Nephron (organoid): ENCODE measurements at regions not wholly inside any gene's neighbourhood (a gene's known extent, or its start where the extent isn't known, plus 50 kb on each side); places are given as distances from the start of the nearest gene placed in this dataset.
"Not testable (repeated sequence)": the region's sequence is repeated elsewhere in the genome, so short reads cannot be mapped to it uniquely, and the experiment has no call there.

Experiments
- H3K27ac Mint-ChIP-seq, 3 experiments: 2 replicates each; pipeline ENCODE4 v1.8.0; 2020; ENCODE audit warnings: mixed read lengths in 3 of 3, mild to moderate bottlenecking in 2 of 3, moderate library complexity in 1 of 3
- H3K27me3 Mint-ChIP-seq: 2 replicates; pipeline ENCODE4 v1.8.0; 2021; ENCODE audit warnings: low read depth, mild to moderate bottlenecking, moderate library complexity, mixed read lengths
- H3K36me3 Mint-ChIP-seq: 2 replicates; pipeline ENCODE4 v1.8.0; 2020; ENCODE audit warnings: low read depth, mixed read lengths
- H3K4me1 Mint-ChIP-seq: 2 replicates; pipeline ENCODE4 v1.8.0; 2020; ENCODE audit warnings: mixed read lengths
- H3K4me3 Mint-ChIP-seq, 3 experiments: 2 replicates each; pipeline ENCODE4 v1.8.0; 2020; ENCODE audit warnings: mild to moderate bottlenecking in 3 of 3, mixed read lengths in 3 of 3, moderate library complexity in 2 of 3
- H3K9me3 Mint-ChIP-seq: 2 replicates; pipeline ENCODE4 v1.8.0; 2020; ENCODE audit warnings: mixed read lengths
- CTCF ChIP-seq, 3 experiments: fragments of 200-600 bp; sonication (generic); IDR thresholded peaks; one replicate each; pipeline ENCODE4 v1.5.0; 2021; ENCODE audit warnings: antibody characterized with exemption in 3 of 3; ENCODE audit not compliant: unreplicated experiment in 3 of 3

GRCh38 chr5:112552216-112552615 lies 133.1 kb upstream of the EPB41L4A start:
- no peak for TF ChIP-seq CTCF (IDR thresholded peaks at IDR 0.05; ENCODE audit: unreplicated experiment in 3 of 3)
- H3K9me3 Mint-ChIP-seq, result no peaks in the 10 kb centered on the region
- peaks cover 10% of the 10 kb centered on the region for H3K27me3 Mint-ChIP-seq
- H3K36me3 Mint-ChIP-seq, result no peaks in the 10 kb centered on the region
- no peak overlapping the region for H3K4me3 Mint-ChIP-seq
- H3K27ac Mint-ChIP-seq, result no peak overlapping the region
- H3K4me1 Mint-ChIP-seq, result peaks cover 7% of the 10 kb centered on the region

GRCh38 chr5:112552791-112553190 lies 133.7 kb upstream of the EPB41L4A start:
- Mint-ChIP-seq H3K4me3 (no peak overlapping the region), H3K9me3 (no peaks in the 10 kb centered on the region), H3K4me1 (peaks cover 7% of the 10 kb centered on the region), H3K27me3 (peaks cover 10% of the 10 kb centered on the region), H3K27ac (no peak overlapping the region), H3K36me3 (no peaks in the 10 kb centered on the region)
- no peak for TF ChIP-seq CTCF (IDR thresholded peaks at IDR 0.05; ENCODE audit: unreplicated experiment in 3 of 3)

- H3K9me3 Mint-ChIP-seq, result no peaks in the 10 kb centered on the region
- no peak overlapping the region for H3K27ac Mint-ChIP-seq
- no peak overlapping the region for H3K4me3 Mint-ChIP-seq
- H3K4me1 Mint-ChIP-seq, result peaks cover 7% of the 10 kb centered on the region
- no peaks in the 10 kb centered on the region for H3K36me3 Mint-ChIP-seq
- H3K27me3 Mint-ChIP-seq, result peaks cover 9% of the 10 kb centered on the region
- TF ChIP-seq CTCF (IDR thresholded peaks at IDR 0.05; ENCODE audit: unreplicated experiment in 3 of 3), result no peak
These were observed 135.3 kb upstream of the EPB41L4A start for GRCh38 chr5:112554101-112554977.

- Mint-ChIP-seq H3K4me3 (no peak overlapping the region), H3K27ac (no peak overlapping the region), H3K36me3 (no peaks in the 10 kb centered on the region), H3K27me3 (peaks cover 5% of the 10 kb centered on the region), H3K4me1 (peaks cover 7% of the 10 kb centered on the region), H3K9me3 (no peaks in the 10 kb centered on the region)
- TF ChIP-seq CTCF (IDR thresholded peaks at IDR 0.05; ENCODE audit: unreplicated experiment in 3 of 3), result no peak
These were observed 136.1 kb upstream of the EPB41L4A start for GRCh38 chr5:112555197-112555596.

GRCh38 chr5:112555691-112556090 lies 136.6 kb upstream of the EPB41L4A start:
- TF ChIP-seq CTCF (IDR thresholded peaks at IDR 0.05; ENCODE audit: unreplicated experiment in 3 of 3), result no peak
- Mint-ChIP-seq H3K27me3 (peaks cover 5% of the 10 kb centered on the region), H3K27ac (no peak overlapping the region), H3K9me3 (no peaks in the 10 kb centered on the region), H3K4me3 (no peak overlapping the region), H3K36me3 (no peaks in the 10 kb centered on the region), H3K4me1 (peaks cover 7% of the 10 kb centered on the region)

GRCh38 chr5:112559501-112559900 lies 140.4 kb upstream of the EPB41L4A start:
- H3K4me1 Mint-ChIP-seq, H3K36me3 Mint-ChIP-seq, H3K4me3 Mint-ChIP-seq, H3K27me3 Mint-ChIP-seq, H3K27ac Mint-ChIP-seq: not testable (repeated sequence)
- H3K9me3 Mint-ChIP-seq, result peaks cover 19% of the 10 kb centered on the region
